H9 (cell line): ENCODE measurements at regions not wholly inside any gene's neighbourhood (a gene's known extent, or its start where the extent isn't known, plus 50 kb on each side); places are given as distances from the start of the nearest gene placed in this dataset.

ENCODE experiments used
- DNase-seq: peaks from one replicate; pipeline ENCODE4 v3.0.0-alpha.2; 2017
- H2AFZ ChIP-seq: one replicate; pipeline ENCODE4 v1.6.1; 2013; ENCODE audit warnings: mild to moderate bottlenecking, low read length, control low read depth, moderate library complexity
- H2AK5ac ChIP-seq: 2 replicates; pipeline ENCODE4 v1.6.1; 2013; ENCODE audit warnings: low read length, control low read depth, mixed read lengths; ENCODE audit not compliant: insufficient read length
- H2BK120ac ChIP-seq: one replicate; pipeline ENCODE4 v1.6.1; 2013; ENCODE audit warnings: low read depth, mild to moderate bottlenecking, low read length, control low read depth, inconsistent platforms; ENCODE audit not compliant: poor library complexity, severe bottlenecking
- H2BK12ac ChIP-seq: 2 replicates; pipeline ENCODE4 v1.6.1; 2013; ENCODE audit warnings: low read length, control low read depth, mixed read lengths, low read depth; ENCODE audit not compliant: insufficient read length
- H2BK15ac ChIP-seq: 2 replicates; pipeline ENCODE4 v1.6.1; 2013; ENCODE audit warnings: low read depth, low read length, control low read depth
- H2BK20ac ChIP-seq: one replicate; pipeline ENCODE4 v1.6.1; 2013; ENCODE audit warnings: low read depth, mild to moderate bottlenecking, low read length, control low read depth, inconsistent platforms; ENCODE audit not compliant: poor library complexity, severe bottlenecking
- H2BK5ac ChIP-seq: 2 replicates; pipeline ENCODE4 v1.6.1; 2013; ENCODE audit warnings: low read length, control low read depth, mixed read lengths; ENCODE audit not compliant: insufficient read length
- H3K14ac ChIP-seq: 2 replicates; pipeline ENCODE4 v1.6.1; 2013; ENCODE audit warnings: low read length, control low read depth; ENCODE audit not compliant: insufficient read depth
- H3K18ac ChIP-seq: 2 replicates; pipeline ENCODE4 v1.6.1; 2013; ENCODE audit warnings: low read depth, mild to moderate bottlenecking, mixed read lengths, low read length, control low read depth; ENCODE audit not compliant: insufficient read length
- H3K23ac ChIP-seq: 2 replicates; pipeline ENCODE4 v1.6.1; 2013; ENCODE audit warnings: low read length, control low read depth, mixed read lengths, low read depth; ENCODE audit not compliant: insufficient read length
- H3K23me2 ChIP-seq: 2 replicates; pipeline ENCODE4 v1.6.1; 2013; ENCODE audit warnings: low read depth, mild to moderate bottlenecking, mixed read lengths, low read length, control low read depth; ENCODE audit not compliant: insufficient read length, poor library complexity, severe bottlenecking
- H3K27ac ChIP-seq: 2 replicates; pipeline ENCODE4 v1.5.1; 2013; ENCODE audit warnings: low read length, control low read depth, mixed read lengths, low read depth; ENCODE audit not compliant: insufficient read length
- H3K27me3 ChIP-seq: 2 replicates; pipeline ENCODE4 v1.6.1; 2013; ENCODE audit warnings: low read length, control low read depth, inconsistent platforms; ENCODE audit not compliant: insufficient read depth
- H3K4ac ChIP-seq: 2 replicates; pipeline ENCODE4 v1.6.1; 2013; ENCODE audit warnings: low read depth, mild to moderate bottlenecking, control low read depth, inconsistent platforms, low read length, moderate library complexity
- H3K4me1 ChIP-seq: 2 replicates; pipeline ENCODE4 v1.6.1; 2013; ENCODE audit warnings: low read length, control low read depth, inconsistent platforms; ENCODE audit not compliant: insufficient read depth
- H3K4me2 ChIP-seq: 2 replicates; pipeline ENCODE4 v1.6.1; 2013; ENCODE audit warnings: low read length, control low read depth, mixed read lengths; ENCODE audit not compliant: insufficient read length, insufficient read depth
- H3K56ac ChIP-seq: 2 replicates; pipeline ENCODE4 v1.6.1; 2013; ENCODE audit warnings: low read depth, mild to moderate bottlenecking, mixed read lengths, low read length, control low read depth; ENCODE audit not compliant: insufficient read length
- H3K79me1 ChIP-seq: 2 replicates; pipeline ENCODE4 v1.6.1; 2013; ENCODE audit warnings: low read depth, mild to moderate bottlenecking, moderate library complexity, low read length, control low read depth, inconsistent platforms; ENCODE audit not compliant: insufficient read depth, poor library complexity, severe bottlenecking
- H3K79me2 ChIP-seq: 2 replicates; pipeline ENCODE4 v1.6.1; 2013; ENCODE audit warnings: low read length, control low read depth, inconsistent platforms; ENCODE audit not compliant: insufficient read depth
- H3K9ac ChIP-seq: 2 replicates; pipeline ENCODE4 v1.6.1; 2013; ENCODE audit warnings: low read length, control low read depth, mixed read lengths; ENCODE audit not compliant: insufficient read length; ENCODE audit errors: extremely low read depth
- H3K9me3 ChIP-seq: one replicate; pipeline ENCODE4 v1.6.1; 2013; ENCODE audit warnings: low read depth, low read length, inconsistent platforms; ENCODE audit not compliant: control insufficient read depth
- H3T11ph ChIP-seq: one replicate; pipeline ENCODE4 v1.6.1; 2013; ENCODE audit warnings: mild to moderate bottlenecking, low read length, control low read depth, inconsistent platforms
- H4K20me1 ChIP-seq: one replicate; pipeline ENCODE4 v1.6.1; 2013; ENCODE audit not compliant: control insufficient read depth, insufficient read length, insufficient read depth
- H4K5ac ChIP-seq: 2 replicates; pipeline ENCODE4 v1.6.1; 2013; ENCODE audit warnings: low read depth, mild to moderate bottlenecking, mixed read lengths, low read length, control low read depth; ENCODE audit not compliant: insufficient read length
- H4K8ac ChIP-seq: replicated peaks from 2 replicates; pipeline ENCODE4 v1.6.1; 2013; ENCODE audit warnings: low read length, control low read depth, mixed read lengths, low read depth; ENCODE audit not compliant: insufficient read length
- H4K91ac ChIP-seq: 2 replicates; pipeline ENCODE4 v1.6.1; 2013; ENCODE audit warnings: low read depth, mild to moderate bottlenecking, moderate library complexity, mixed read lengths, low read length, control low read depth; ENCODE audit not compliant: insufficient read length
- H3K27ac Mint-ChIP-seq, 3 experiments: 2 replicates in 2 of 3; 3 replicates in 1 of 3; pipeline ENCODE4 v1.8.0; 2020 to 2021; ENCODE audit warnings: mixed read lengths in 3 of 3, mild to moderate bottlenecking in 1 of 3, moderate library complexity in 1 of 3
- H3K27me3 Mint-ChIP-seq: 2 replicates; pipeline ENCODE4 v1.8.0; 2021; ENCODE audit warnings: low read depth, mild to moderate bottlenecking, moderate library complexity, mixed read lengths
- H3K36me3 Mint-ChIP-seq, 3 experiments: 2 replicates in 2 of 3; 3 replicates in 1 of 3; pipeline ENCODE4 v1.8.0; 2020 to 2021; ENCODE audit warnings: low read depth in 3 of 3, mixed read lengths in 3 of 3; ENCODE audit not compliant: insufficient read depth in 1 of 3
- H3K4me1 Mint-ChIP-seq, 2 experiments: 2 replicates each; pipeline ENCODE4 v1.8.0; 2020; ENCODE audit warnings: mixed read lengths in 2 of 2
- H3K4me3 Mint-ChIP-seq, 2 experiments: 2 replicates in 1 of 2; 3 replicates in 1 of 2; pipeline ENCODE4 v1.8.0; 2020 to 2021; ENCODE audit warnings: mild to moderate bottlenecking in 2 of 2, mixed read lengths in 2 of 2, moderate library complexity in 1 of 2
- H3K9me3 Mint-ChIP-seq, 2 experiments: 2 replicates in 1 of 2; 3 replicates in 1 of 2; pipeline ENCODE4 v1.8.0; 2020; ENCODE audit warnings: mild to moderate bottlenecking in 2 of 2, mixed read lengths in 2 of 2, moderate library complexity in 1 of 2
- WGBS: extraction: QIAGEN DNeasy Blood & Tissue Kit; methylation state at CpG from one replicate; pipeline ENCODE4 v1.1.7; 2013; ENCODE audit warnings: missing lambda C conversion rate, low lambda C conversion rate, mixed read lengths; ENCODE audit not compliant: insufficient read length; ENCODE audit errors: extremely low coverage; 5-methylcytosine and 5-hydroxymethylcytosine counted together
- TF ChIP-seq, protein P1 (sequence below): fragments of 200-600 bp; sonication (generic); conservative IDR thresholded peaks from 3 replicates; pipeline ENCODE4 v1.8.0; 2021; ENCODE audit warnings: antibody characterized with exemption, mild to moderate bottlenecking

GRCh38 chr5:154535535-154535934, 57.5 kb upstream of the HAND1 start:
- no peak overlapping the region for H2AFZ ChIP-seq
- H2AK5ac ChIP-seq: no peak overlapping the region
- DNase-seq: no peak
- H3K27ac ChIP-seq: no peak overlapping the region
- Mint-ChIP-seq H3K36me3 (no peaks in the 10 kb centered on the region), H3K27ac (no peak overlapping the region), H3K9me3 (no peaks in the 10 kb centered on the region), H3K4me3 (no peak overlapping the region), H3K27me3 (peaks cover 3% of the 10 kb centered on the region), H3K4me1 (no peaks in the 10 kb centered on the region)
- H2BK12ac ChIP-seq: no peak overlapping the region
- H3K4me1 ChIP-seq: 0 out of 2 replicates have a peak, but pooled peaks cover 2% of the 10 kb centered on the region
- TF ChIP-seq, protein P1, sequence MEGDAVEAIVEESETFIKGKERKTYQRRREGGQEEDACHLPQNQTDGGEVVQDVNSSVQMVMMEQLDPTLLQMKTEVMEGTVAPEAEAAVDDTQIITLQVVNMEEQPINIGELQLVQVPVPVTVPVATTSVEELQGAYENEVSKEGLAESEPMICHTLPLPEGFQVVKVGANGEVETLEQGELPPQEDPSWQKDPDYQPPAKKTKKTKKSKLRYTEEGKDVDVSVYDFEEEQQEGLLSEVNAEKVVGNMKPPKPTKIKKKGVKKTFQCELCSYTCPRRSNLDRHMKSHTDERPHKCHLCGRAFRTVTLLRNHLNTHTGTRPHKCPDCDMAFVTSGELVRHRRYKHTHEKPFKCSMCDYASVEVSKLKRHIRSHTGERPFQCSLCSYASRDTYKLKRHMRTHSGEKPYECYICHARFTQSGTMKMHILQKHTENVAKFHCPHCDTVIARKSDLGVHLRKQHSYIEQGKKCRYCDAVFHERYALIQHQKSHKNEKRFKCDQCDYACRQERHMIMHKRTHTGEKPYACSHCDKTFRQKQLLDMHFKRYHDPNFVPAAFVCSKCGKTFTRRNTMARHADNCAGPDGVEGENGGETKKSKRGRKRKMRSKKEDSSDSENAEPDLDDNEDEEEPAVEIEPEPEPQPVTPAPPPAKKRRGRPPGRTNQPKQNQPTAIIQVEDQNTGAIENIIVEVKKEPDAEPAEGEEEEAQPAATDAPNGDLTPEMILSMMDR: no peak
- H4K91ac ChIP-seq: no peak overlapping the region
- H3K9ac ChIP-seq: no peak overlapping the region
- H2BK120ac ChIP-seq: no peak overlapping the region
- no peak overlapping the region for H3K4me2 ChIP-seq
- H4K5ac ChIP-seq: no peak overlapping the region
- no peaks in the 10 kb centered on the region for H3K79me1 ChIP-seq
- H2BK20ac ChIP-seq: no peak overlapping the region
- no peaks in the 10 kb centered on the region for H3K23me2 ChIP-seq
- no peak overlapping the region for H3T11ph ChIP-seq
- no peak overlapping the region for H2BK5ac ChIP-seq
- no peak overlapping the region for H4K8ac ChIP-seq
- no peaks in the 10 kb centered on the region for H3K79me2 ChIP-seq
- H4K20me1 ChIP-seq: no peaks in the 10 kb centered on the region
- no CpG with 5 or more reads among the region's 2 CpGs for WGBS
- H3K23ac ChIP-seq: no peak overlapping the region
- no peak overlapping the region for H2BK15ac ChIP-seq
- H3K56ac ChIP-seq: no peak overlapping the region
- H3K4ac ChIP-seq: no peak overlapping the region
- no peak overlapping the region for H3K14ac ChIP-seq
- no peak overlapping the region for H3K18ac ChIP-seq
- no peaks in the 10 kb centered on the region for H3K27me3 ChIP-seq
- no peaks in the 10 kb centered on the region for H3K9me3 ChIP-seq
